Colonic mucosa (tissue), 4 donors: ENCODE measurements at regions not wholly inside any gene's neighbourhood (a gene's known extent, or its start where the extent isn't known, plus 50 kb on each side); places are given as distances from the start of the nearest gene placed in this dataset.

Source experiments
- DNase-seq: peaks from one replicate; pipeline ENCODE4 v3.0.0-alpha.2; 2020
- H3K27ac ChIP-seq: fragments of 200-600 bp; one replicate; pipeline ENCODE4 v1.8.0; 2021
- H3K27me3 ChIP-seq: fragments of 200-600 bp; one replicate; pipeline ENCODE4 v1.8.0; 2021
- H3K36me3 ChIP-seq: fragments of 200-600 bp; one replicate; pipeline ENCODE4 v1.8.0; 2021
- H3K4me1 ChIP-seq: fragments of 200-600 bp; one replicate; pipeline ENCODE4 v1.8.0; 2021; ENCODE audit warnings: mild to moderate bottlenecking
- H3K4me3 ChIP-seq: fragments of 200-600 bp; one replicate; pipeline ENCODE4 v1.8.0; 2021
- H3K9ac ChIP-seq, 2 donors: one replicate each; pipeline ENCODE4 v1.7.0; 2013; ENCODE audit warnings: control low read depth in 2 of 2, low read depth in 2 of 2, low read length in 2 of 2
- H3K9me3 ChIP-seq: fragments of 200-600 bp; one replicate; pipeline ENCODE4 v1.8.0; 2021
- intact Hi-C: fragments of 100-400 bp; cut with DNase I; formaldehyde crosslinking; loops from one replicate; pipeline ENCODE4 v1.14.1; 2022
- TF ChIP-seq, protein P1 (sequence below): fragments of 200-600 bp; IDR thresholded peaks from one replicate; pipeline ENCODE4 v1.8.0; 2022; ENCODE audit warnings: antibody characterized with exemption, mild to moderate bottlenecking
- donor health status: healthy.
- donor health status: DM: no; HTN: no; CAD: no.
- donor health status: DM: no; HTN: no; CAD: no.

- Histone ChIP-seq H3K36me3 (no peaks in the 10 kb centered on the region), H3K9me3 (no peaks in the 10 kb centered on the region), H3K4me3 (no peak overlapping the region), H3K4me1 (no peaks in the 10 kb centered on the region), H3K27me3 (no peaks in the 10 kb centered on the region), H3K9ac (no peak overlapping the region), H3K27ac (no peak overlapping the region)
- TF ChIP-seq, protein P1, sequence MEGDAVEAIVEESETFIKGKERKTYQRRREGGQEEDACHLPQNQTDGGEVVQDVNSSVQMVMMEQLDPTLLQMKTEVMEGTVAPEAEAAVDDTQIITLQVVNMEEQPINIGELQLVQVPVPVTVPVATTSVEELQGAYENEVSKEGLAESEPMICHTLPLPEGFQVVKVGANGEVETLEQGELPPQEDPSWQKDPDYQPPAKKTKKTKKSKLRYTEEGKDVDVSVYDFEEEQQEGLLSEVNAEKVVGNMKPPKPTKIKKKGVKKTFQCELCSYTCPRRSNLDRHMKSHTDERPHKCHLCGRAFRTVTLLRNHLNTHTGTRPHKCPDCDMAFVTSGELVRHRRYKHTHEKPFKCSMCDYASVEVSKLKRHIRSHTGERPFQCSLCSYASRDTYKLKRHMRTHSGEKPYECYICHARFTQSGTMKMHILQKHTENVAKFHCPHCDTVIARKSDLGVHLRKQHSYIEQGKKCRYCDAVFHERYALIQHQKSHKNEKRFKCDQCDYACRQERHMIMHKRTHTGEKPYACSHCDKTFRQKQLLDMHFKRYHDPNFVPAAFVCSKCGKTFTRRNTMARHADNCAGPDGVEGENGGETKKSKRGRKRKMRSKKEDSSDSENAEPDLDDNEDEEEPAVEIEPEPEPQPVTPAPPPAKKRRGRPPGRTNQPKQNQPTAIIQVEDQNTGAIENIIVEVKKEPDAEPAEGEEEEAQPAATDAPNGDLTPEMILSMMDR, result no peak
- no peak for DNase-seq
- intact Hi-C loops, result no loop called here
Observed at GRCh38 chr1:245087723-245088122, 67.1 kb upstream of the KIF26B start.

DNA sequence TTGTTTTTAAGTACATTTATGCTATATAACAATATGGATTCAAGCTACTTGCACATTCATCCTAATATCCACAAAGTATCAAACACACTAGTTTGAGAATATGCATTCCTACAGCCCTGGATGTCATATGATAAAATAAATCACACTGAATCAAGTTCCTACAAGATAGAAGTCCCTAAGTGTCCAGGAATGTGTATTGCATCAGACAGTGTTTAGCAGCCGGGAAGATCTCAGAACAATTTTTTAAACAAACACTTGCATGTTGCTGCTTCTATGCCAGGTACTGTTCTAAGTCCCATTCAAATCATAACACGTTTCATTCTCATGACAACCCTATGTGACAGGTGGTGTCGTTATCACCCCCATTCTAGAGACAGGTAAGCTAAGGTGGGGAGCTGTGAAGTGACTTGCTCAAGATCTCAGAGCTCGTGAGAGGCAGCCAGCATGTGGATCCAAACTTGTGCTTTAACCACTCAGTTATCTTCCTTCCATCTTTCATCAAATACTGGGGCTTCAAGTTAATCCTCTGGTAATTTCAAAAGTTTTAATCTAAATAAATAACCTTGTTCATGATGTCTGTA, 68.3 kb upstream of the KIF26B start:
- TF ChIP-seq, protein P1, result no peak

GRCh38 chr1:245085508-245086095, 69.2 kb upstream of the KIF26B start:
- Histone ChIP-seq H3K9ac (no peak overlapping the region), H3K4me3 (no peak overlapping the region), H3K9me3 (no peaks in the 10 kb centered on the region), H3K27me3 (no peaks in the 10 kb centered on the region), H3K36me3 (no peaks in the 10 kb centered on the region), H3K27ac (no peak overlapping the region), H3K4me1 (no peaks in the 10 kb centered on the region)
- TF ChIP-seq, protein P1, result no peak
- intact Hi-C loops, result no loop called here
- DNase-seq, result no peak

More for the DNA sequence above, 68.3 kb upstream of the KIF26B start:
- Histone ChIP-seq H3K27ac (no peak overlapping the region), H3K4me1 (no peaks in the 10 kb centered on the region), H3K9ac (no peak overlapping the region), H3K4me3 (no peak overlapping the region), H3K36me3 (no peaks in the 10 kb centered on the region), H3K9me3 (no peaks in the 10 kb centered on the region), H3K27me3 (no peaks in the 10 kb centered on the region)
- DNase-seq, result no peak
- intact Hi-C loops, result no loop called here

GRCh38 chr1:245084551-245084950, 70.2 kb upstream of the KIF26B start:
- Histone ChIP-seq H3K27ac (no peak overlapping the region), H3K9me3 (no peaks in the 10 kb centered on the region), H3K4me1 (no peaks in the 10 kb centered on the region), H3K27me3 (no peaks in the 10 kb centered on the region), H3K4me3 (no peak overlapping the region), H3K36me3 (no peaks in the 10 kb centered on the region), H3K9ac (no peak overlapping the region)
- intact Hi-C loops, result no loop called here
- no peak for DNase-seq
- TF ChIP-seq, protein P1, result no peak

DNA sequence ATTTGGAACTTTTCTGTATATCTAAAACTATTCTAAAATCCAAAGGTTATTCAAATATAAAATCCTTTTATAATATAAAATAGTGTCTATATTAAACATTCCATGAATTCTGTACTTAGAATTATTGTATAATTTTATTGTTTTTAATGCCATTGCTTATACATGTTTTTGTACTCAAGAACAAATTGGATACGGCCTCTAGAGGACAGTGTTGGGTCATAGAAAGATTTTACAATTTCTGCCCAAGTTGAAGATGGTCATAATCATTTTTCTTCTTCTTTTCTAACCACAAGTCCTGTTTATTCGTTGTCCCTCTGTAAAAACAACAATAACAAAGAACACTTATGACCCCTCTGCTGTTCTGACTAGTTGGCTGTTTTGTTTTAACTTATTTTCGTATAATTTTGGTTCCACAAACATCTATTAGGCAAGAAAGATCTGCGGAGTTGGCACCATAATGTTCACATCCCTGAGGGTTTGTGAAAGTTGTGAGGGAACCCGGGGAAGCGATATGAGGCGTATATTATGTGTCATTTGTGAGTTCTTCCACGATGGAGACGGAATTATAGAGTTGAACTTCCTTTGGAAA, 75.7 kb upstream of the KIF26B start:
- Histone ChIP-seq H3K9me3 (no peaks in the 10 kb centered on the region), H3K36me3 (no peaks in the 10 kb centered on the region), H3K27ac (no peak overlapping the region), H3K4me3 (no peak overlapping the region), H3K27me3 (no peaks in the 10 kb centered on the region), H3K9ac (no peak overlapping the region), H3K4me1 (no peaks in the 10 kb centered on the region)
- no peak for DNase-seq
- intact Hi-C loops, result no loop called here
- TF ChIP-seq, protein P1, result peak; percentile 51
